RWPE2 (cell line): ENCODE measurements at regions not wholly inside any gene's neighbourhood (a gene's known extent, or its start where the extent isn't known, plus 50 kb on each side); places are given as distances from the start of the nearest gene placed in this dataset.

Experiments used
- ATAC-seq: fragments of 200-7000 bp; cut with Tn5 transposase; 3 replicates; pipeline ENCODE4 v1.9.1; 2021; ENCODE audit warnings: low read depth
- DNase-seq: peaks from one replicate; pipeline ENCODE4 v3.0.0-alpha.2; 2020; ENCODE audit warnings: low spot score
- H3K27ac ChIP-seq: fragments of 450-650 bp; 2 replicates; pipeline ENCODE4 v1.5.1; 2017; ENCODE audit warnings: mild to moderate bottlenecking; ENCODE audit not compliant: poor library complexity, severe bottlenecking
- H3K27me3 ChIP-seq: fragments of 250-450 bp; sonication (Bioruptor Pico); 2 replicates; pipeline ENCODE4 v1.5.1; 2021; ENCODE audit warnings: mild to moderate bottlenecking, moderate library complexity; ENCODE audit not compliant: insufficient read depth, poor library complexity, severe bottlenecking
- H3K36me3 ChIP-seq: fragments of 250-450 bp; sonication (Bioruptor Pico); 2 replicates; pipeline ENCODE4 v1.5.1; 2020; ENCODE audit warnings: low read depth, mild to moderate bottlenecking, moderate library complexity
- H3K4me1 ChIP-seq: fragments of 250-450 bp; sonication (Bioruptor Pico); 2 replicates; pipeline ENCODE4 v1.5.1; 2021; ENCODE audit warnings: mild to moderate bottlenecking, moderate library complexity; ENCODE audit not compliant: insufficient read depth, poor library complexity, severe bottlenecking
- H3K4me3 ChIP-seq: fragments of 250-450 bp; sonication (Bioruptor Pico); 2 replicates; pipeline ENCODE4 v1.5.1; 2021; ENCODE audit warnings: mild to moderate bottlenecking, moderate library complexity; ENCODE audit not compliant: severe bottlenecking
- H3K9me3 ChIP-seq: fragments of 250-450 bp; sonication (Bioruptor Pico); 2 replicates; pipeline ENCODE4 v1.5.1; 2021; ENCODE audit warnings: mild to moderate bottlenecking, moderate library complexity; ENCODE audit not compliant: severe bottlenecking
- TF ChIP-seq, protein P1 (sequence below): fragments of 450-650 bp; IDR thresholded peaks from one replicate; pipeline ENCODE4 v1.5.1; 2017; ENCODE audit warnings: mild to moderate bottlenecking, moderate library complexity; ENCODE audit not compliant: poor library complexity, severe bottlenecking

DNA sequence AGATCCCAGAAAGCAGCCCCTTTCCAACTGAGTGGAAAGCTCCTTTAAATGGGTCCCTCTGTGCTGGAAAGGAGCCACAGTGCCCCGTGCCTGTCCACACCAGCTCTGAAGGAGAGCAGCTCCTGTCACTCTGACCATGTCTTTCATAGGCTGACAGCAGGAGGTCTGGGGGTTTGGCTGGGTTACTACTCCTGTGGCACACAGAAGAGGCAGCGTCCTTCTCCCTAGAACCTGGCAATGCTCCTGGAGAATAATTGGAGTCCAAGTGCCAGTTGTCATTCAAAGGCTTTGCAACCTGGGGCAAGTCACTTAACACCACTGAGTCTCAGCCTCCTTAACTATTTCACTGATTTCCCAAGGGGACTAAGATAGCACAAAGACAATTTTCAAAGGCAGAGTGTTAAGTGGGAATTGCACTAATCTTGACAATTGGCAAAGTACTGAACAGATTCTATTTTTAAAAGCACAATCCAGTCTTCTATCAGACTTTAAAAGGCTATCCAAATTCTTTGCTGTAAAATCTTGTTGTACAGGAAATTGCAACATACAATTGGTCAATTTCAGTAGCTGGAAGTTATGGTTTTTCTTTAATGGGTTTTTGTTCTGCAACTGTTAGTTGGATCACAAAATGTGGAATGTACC, 457.2 kb downstream of the KIF16B start:
- Histone ChIP-seq H3K27me3 (peaks cover 2% of the 10 kb centered on the region), H3K4me1 (no peaks in the 10 kb centered on the region), H3K27ac (no peak overlapping the region), H3K4me3 (no peak overlapping the region), H3K9me3 (no peaks in the 10 kb centered on the region), H3K36me3 (no peaks in the 10 kb centered on the region)
- TF ChIP-seq, protein P1, sequence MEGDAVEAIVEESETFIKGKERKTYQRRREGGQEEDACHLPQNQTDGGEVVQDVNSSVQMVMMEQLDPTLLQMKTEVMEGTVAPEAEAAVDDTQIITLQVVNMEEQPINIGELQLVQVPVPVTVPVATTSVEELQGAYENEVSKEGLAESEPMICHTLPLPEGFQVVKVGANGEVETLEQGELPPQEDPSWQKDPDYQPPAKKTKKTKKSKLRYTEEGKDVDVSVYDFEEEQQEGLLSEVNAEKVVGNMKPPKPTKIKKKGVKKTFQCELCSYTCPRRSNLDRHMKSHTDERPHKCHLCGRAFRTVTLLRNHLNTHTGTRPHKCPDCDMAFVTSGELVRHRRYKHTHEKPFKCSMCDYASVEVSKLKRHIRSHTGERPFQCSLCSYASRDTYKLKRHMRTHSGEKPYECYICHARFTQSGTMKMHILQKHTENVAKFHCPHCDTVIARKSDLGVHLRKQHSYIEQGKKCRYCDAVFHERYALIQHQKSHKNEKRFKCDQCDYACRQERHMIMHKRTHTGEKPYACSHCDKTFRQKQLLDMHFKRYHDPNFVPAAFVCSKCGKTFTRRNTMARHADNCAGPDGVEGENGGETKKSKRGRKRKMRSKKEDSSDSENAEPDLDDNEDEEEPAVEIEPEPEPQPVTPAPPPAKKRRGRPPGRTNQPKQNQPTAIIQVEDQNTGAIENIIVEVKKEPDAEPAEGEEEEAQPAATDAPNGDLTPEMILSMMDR = no peak
- no peak for ATAC-seq
- no peak for DNase-seq

DNA sequence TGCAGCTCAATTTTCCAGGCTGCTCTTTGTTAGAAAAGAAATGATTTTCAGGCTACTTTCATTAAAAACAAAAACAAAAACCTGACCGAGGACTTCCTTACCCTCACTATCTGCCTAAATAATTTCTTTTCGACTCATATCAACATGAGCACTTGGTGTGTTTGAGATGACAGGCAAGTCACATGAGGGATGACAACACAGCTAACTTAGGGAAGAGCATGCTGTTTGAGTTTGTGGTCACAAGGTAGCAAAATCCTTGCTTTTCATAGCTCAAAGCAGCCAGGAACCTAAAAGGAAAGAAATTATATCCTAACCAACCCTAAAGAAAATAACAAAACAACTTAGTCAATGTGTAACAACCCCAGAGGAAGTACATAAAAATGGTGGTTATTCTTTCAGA, 459.5 kb downstream of the KIF16B start:
- DNase-seq (no peak), ATAC-seq (no peak)
- H3K27me3 ChIP-seq = no peaks in the 10 kb centered on the region
- no peak overlapping the region for H3K27ac ChIP-seq
- no peak overlapping the region for H3K4me3 ChIP-seq
- H3K4me1 ChIP-seq = no peaks in the 10 kb centered on the region
- H3K9me3 ChIP-seq = no peaks in the 10 kb centered on the region
- no peaks in the 10 kb centered on the region for H3K36me3 ChIP-seq
- TF ChIP-seq, protein P1 = no peak

DNA sequence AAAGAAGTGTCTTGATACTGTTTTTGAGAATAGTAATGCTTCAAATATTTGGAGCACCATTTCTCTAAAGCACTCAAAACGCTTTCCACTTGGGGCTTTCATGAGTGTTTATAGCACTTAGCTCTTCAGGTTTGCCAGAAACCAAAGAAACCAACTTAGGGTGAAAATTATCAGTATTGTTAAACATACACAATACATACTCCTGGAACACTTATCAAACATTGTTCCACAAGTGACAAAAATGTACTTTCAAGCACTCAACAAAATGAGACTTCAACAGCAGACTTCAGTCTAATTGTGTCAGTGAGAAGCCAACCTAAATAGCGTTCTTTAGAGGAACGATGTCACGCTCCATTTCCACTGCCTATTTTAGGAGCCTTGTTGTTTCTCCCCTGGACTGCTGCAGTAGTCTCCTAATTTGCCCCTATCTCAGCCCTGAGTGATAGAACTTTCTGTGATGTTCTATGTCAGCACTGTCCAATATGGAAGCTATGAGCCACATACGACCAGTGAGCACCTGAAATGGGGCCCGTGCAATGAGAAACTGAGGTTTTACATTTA, 461.3 kb downstream of the KIF16B start:
- Histone ChIP-seq H3K4me3 (no peak overlapping the region), H3K9me3 (no peaks in the 10 kb centered on the region), H3K36me3 (no peaks in the 10 kb centered on the region), H3K4me1 (no peaks in the 10 kb centered on the region), H3K27ac (no peak overlapping the region), H3K27me3 (no peaks in the 10 kb centered on the region)
- DNase-seq (no peak), ATAC-seq (no peak)
- TF ChIP-seq, protein P1 = no peak

DNA sequence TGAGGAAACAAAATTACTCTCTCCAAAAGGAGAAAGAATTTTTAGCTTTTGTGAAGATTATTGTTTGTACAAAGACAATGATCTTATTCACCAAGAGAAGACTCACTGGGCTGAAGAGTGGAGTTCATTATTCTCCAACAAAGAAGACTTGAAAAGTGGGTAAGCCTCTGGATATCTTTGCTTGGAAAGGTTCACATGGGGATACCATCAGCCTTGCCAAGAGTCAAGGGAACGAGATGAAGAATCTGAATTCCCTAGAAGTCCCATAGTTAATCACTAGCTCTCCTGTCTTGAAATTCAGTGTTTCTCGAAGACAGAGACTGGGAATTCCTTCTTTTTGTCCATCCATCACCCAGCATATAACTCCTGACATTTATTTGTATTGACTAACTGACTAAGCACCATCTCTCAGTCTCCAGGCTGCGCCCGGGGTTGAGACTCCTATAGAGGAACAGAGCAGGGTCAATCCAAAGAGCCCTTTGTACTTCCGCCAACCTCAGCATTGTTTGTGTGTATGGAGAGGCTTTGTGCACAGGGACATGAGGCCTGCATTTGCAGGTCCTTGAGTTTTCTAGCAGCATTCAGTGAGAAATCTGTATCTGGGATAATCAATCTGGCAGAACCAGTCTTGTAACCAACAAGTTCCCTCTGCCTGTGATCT, 461.9 kb downstream of the KIF16B start:
- Histone ChIP-seq H3K9me3 (no peaks in the 10 kb centered on the region), H3K27ac (no peak overlapping the region)
- ATAC-seq = no peak

More for the DNA sequence above, 461.9 kb downstream of the KIF16B start:
- TF ChIP-seq, protein P1 = no peak
- Histone ChIP-seq H3K27me3 (no peaks in the 10 kb centered on the region), H3K4me1 (no peaks in the 10 kb centered on the region), H3K4me3 (no peak overlapping the region), H3K36me3 (no peaks in the 10 kb centered on the region)
- DNase-seq = no peak
